CD4-positive, alpha-beta T cell treated with Interleukin-10 for 1 hour (primary cell): ENCODE measurements at regions not wholly inside any gene's neighbourhood (a gene's known extent, or its start where the extent isn't known, plus 50 kb on each side); places are given as distances from the start of the nearest gene placed in this dataset.

Experiments
- DNase-seq: peaks from one replicate; pipeline ENCODE4 v3.0.0-alpha.2; 2020

- no peak for DNase-seq
These were observed 130.5 kb upstream of the ANO3 start for GRCh38 chr11:26201411-26201810.

GRCh38 chr11:26202754-26203153, 129.2 kb upstream of the ANO3 start:
- no peak for DNase-seq

GRCh38 chr11:26204101-26204500, 127.8 kb upstream of the ANO3 start:
- no peak for DNase-seq

- no peak for DNase-seq
These were observed 127.1 kb upstream of the ANO3 start for GRCh38 chr11:26204839-26205238.

GRCh38 chr11:26219183-26220117, 112.5 kb upstream of the ANO3 start:
- no peak for DNase-seq

GRCh38 chr11:26225646-26226045, 106.3 kb upstream of the ANO3 start:
- DNase-seq, result no peak

- DNase-seq, result no peak
These were observed 104.6 kb upstream of the ANO3 start for GRCh38 chr11:26227301-26227746.

- no peak for DNase-seq
These were observed 103.9 kb upstream of the ANO3 start for GRCh38 chr11:26227883-26228502.

GRCh38 chr11:26228778-26229177, 103.2 kb upstream of the ANO3 start:
- no peak for DNase-seq

- DNase-seq, result no peak
These were observed 102.7 kb upstream of the ANO3 start for GRCh38 chr11:26229257-26229656.

GRCh38 chr11:26229981-26230380, 101.9 kb upstream of the ANO3 start:
- no peak for DNase-seq

- no peak for DNase-seq
These were observed 100.7 kb upstream of the ANO3 start for GRCh38 chr11:26231252-26231661.

- DNase-seq, result no peak
These were observed 97.5 kb upstream of the ANO3 start for GRCh38 chr11:26234451-26234850.

GRCh38 chr11:26243426-26243825, 88.5 kb upstream of the ANO3 start:
- no peak for DNase-seq

GRCh38 chr11:26244207-26244606, 87.7 kb upstream of the ANO3 start:
- no peak for DNase-seq

- DNase-seq, result no peak
These were observed 86.9 kb upstream of the ANO3 start for GRCh38 chr11:26245046-26245445.

- no peak for DNase-seq
These were observed 84.6 kb upstream of the ANO3 start for GRCh38 chr11:26247340-26247739.

- DNase-seq, result no peak
These were observed 83.3 kb upstream of the ANO3 start for GRCh38 chr11:26248661-26249060.

GRCh38 chr11:26254378-26254777, 77.6 kb upstream of the ANO3 start:
- DNase-seq, result no peak

- DNase-seq, result no peak
These were observed 68.2 kb upstream of the ANO3 start for GRCh38 chr11:26263769-26264168.

GRCh38 chr11:26264266-26264665, 67.7 kb upstream of the ANO3 start:
- no peak for DNase-seq

- DNase-seq, result no peak
These were observed 62.8 kb upstream of the ANO3 start for GRCh38 chr11:26268980-26269660.

- DNase-seq, result no peak
These were observed 60.3 kb upstream of the ANO3 start for GRCh38 chr11:26271666-26272065.
